Activated CD4-positive, alpha-beta T cell treated with anti-CD3 and anti-CD28 coated beads for 4 hours (primary cell): ENCODE measurements at regions not wholly inside any gene's neighbourhood (a gene's known extent, or its start where the extent isn't known, plus 50 kb on each side); places are given as distances from the start of the nearest gene placed in this dataset.
"Not testable (repeated sequence)": the region's sequence is repeated elsewhere in the genome, so short reads cannot be mapped to it uniquely, and the experiment has no call there.

Source experiments
- DNase-seq, 2 donors: peaks; one replicate each; pipeline ENCODE4 v3.0.0-alpha.2; 2020

DNA sequence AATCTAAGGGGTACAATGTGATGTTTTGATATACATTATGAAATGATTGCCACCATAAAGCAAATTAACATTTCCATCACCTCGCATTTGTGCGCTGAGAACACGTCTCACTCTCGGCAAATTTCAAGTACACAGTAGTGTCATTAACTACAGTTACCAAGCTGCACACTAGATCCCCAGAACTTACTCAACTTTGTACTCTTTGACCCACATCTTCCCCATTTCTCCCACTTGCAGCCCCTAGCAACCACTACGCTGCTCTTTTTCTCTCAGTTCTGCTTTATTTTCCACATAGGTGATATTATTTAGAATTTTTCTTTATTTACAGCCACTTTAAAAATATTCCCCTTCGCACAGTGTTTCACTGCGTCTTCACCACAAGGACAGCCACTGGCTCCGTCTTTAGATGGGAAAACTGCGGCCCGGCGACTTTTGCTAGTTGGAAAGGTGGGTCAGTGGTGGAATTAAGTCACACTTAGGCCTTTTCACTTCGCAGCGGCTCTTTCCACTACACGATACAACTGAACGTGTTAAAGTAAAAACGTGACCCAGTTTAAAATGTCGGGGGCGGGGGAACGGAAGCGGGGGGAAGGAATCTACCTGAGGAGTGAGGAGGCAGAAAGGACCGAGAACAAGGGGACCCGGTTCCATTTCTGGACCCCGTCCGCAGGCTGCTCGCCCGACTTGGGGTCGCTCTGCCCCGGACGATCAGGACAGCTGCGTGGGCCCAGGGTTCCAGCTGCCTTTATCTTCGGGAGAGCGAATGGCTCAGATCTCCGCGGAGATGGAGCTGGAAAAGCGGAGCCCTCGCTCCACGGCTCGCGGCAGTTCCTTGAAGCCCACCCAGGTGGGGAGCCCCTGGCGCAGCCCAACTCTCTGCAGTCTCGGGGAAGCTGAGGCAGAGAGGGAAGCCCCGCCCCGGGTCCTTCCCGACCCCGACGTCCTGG is 486.1 kb downstream of the UQCRFS1 start:
- no peak for DNase-seq

DNA sequence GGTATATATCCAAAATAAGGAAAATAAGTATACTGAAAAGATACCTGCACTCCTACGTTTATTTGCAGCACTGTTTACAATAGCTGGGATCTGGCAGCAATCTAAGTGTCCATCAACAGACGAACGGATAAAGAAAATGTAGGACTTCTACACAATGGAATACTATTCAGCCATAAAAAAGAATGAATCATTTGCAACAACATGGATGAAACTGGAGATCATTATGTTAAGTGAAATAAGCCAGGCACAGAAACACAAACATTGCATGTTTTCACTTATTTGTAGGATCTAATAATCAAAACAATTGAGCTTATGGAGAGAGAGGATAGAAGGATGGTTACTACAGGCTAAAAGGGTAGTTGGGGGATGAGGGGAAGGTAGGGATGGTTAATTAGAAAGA is 494.0 kb downstream of the UQCRFS1 start:
- no peak for DNase-seq

DNA sequence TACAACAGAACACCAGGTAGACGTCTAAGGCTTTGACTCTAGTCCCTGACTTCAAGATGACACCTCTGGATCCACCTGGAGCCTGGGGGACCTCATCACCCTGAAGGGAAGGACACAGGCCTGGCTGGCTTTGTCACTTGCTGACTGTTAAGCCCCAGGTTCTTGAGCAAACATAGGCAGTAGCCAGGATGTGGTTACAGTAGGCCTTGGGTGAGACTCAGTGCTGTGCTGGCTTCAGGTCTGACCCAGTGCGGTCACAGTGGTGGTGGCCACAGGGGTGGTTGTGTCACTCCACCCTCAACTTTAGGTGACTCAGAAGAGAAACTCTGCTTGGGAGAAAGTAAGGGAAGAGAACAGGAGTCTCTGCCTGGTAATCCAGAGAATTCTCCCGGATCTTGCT is 497.8 kb downstream of the UQCRFS1 start:
- no peak for DNase-seq

DNA sequence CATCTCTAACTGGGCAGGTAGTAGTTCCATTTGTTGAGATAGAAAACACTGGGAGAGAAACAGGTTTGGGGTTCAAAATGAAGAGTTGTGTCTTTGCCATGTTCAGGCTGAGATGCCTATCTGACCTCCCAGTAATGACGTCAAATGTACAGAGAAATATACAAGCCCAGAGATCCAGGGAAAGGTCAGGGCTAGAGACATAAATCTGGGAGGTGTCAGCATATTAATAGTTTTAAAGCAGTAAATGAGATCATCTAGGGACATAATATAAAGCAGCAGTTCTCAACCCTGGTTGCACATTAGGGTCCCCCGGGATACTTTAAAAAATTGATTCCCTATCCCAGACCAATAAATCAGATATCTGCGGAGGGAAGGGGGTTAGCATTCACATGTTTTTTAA is 501.5 kb downstream of the UQCRFS1 start:
- DNase-seq = no peak

DNA sequence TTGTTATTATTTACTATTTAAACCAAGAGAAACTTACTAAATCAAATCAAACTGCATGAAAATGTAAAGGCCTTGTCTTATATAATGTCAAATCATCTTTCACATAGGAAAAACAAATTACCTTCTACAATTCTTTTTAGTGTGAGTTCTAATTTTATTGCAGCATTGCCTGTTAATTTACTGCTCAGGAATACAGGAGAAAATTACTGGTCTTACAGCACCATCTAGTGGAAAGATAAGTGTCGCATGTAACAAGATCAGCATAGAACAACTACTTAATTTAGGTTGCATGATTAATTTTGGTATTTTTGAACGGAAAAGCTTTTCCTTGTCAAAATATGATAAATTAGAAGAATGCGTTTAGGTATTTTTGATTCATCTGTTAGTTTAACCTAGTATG is 502.7 kb downstream of the UQCRFS1 start:
- DNase-seq = no peak

DNA sequence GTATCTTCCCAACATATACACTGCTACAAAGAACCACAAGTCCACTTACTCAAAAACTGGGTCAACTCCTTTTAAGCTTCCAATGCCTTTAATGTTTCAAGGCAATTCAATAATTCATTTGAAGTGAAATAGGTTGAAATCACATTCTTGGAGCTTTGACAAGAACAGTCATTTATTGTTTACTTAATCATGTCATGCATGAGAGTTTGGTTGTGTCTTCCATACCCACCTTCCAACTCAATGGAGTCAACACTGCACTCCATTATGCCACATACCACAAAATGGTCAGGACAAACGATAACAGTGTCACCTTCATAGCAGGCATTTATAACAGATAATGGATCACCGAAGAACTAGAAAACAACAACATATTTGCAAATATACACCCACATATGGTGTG is 506.3 kb downstream of the UQCRFS1 start:
- no peak for DNase-seq

DNA sequence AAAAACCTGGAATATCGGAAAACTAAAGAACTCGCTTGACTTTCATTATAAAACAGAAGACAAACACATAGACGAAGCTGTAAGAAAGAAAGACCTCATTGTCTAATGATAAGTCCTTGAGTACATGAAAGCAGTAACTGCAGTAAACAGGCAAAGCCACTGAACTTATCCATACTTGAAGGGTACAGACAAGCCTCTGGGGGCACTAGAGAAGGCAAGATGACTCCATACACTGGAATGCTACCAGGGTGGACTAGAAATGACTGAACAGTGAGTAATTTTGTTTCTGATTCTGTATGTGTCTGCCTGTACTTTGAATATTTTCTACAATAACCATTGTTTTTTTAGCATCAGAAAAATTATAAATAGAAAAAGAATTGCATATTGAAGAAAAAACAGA is 507.9 kb downstream of the UQCRFS1 start:
- DNase-seq = no peak

DNA sequence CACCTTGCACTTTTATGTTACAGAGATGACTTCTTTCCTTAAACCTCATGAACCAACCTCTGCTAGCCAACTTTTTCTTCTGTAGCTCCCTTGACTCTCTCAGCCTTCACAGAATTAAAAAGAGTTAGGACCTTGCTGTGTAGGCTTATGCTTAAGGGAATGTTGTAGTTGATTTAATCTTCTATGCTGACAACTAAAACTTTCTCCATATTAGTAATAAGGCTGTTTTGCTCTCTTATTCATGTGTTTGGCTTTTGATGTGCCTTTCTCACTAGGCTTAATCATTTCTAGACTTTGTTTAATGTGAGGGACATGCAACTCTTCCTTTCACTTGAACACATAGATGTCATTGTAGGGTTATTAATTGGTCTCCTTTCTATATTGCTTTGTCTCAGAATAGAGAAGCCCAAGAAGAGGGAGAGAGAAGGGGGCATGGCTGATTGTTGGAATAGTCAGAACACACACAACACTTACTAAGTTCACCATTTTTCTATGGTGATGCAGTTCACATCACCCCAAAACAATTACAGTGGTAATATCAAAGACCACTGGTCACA is 509.5 kb downstream of the UQCRFS1 start:
- no peak for DNase-seq

DNA sequence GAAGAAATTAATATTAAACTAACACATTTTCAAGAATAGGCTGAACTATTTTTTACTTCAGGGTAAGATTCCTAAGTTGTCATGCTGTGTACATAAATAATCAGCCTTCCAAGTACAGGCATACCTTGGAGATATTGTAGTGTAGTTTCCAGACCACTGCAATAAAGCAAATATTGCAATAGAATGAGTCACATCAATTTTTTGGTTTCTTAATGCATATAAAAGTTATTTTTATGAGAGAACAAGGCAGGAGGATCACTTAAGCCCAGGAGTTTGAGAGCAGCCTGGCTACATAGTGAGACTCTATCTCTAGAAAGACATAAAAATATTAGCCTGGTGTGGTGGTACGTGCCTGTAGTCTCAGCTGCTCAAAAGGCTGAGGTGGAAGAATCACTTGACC is 511.5 kb downstream of the UQCRFS1 start:
- no peak for DNase-seq

DNA sequence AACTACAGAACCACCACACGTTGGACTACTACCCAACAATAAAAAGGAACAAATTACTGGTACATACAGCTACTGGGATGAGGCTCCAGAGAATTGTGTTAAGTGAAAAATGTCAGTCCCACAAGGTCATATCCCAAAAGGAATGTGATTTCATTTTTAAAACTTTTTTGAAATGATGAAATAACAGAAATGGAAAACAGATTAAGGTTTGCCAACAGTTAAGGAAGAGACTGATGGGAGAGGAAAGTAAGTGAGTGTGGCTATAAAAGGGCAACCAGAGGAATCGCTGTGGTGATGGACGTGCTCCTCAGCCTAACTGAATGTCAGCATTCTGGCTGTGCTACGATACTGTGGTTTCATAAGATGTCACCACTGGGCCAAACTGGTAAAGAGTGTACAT is 512.8 kb downstream of the UQCRFS1 start:
- no peak for DNase-seq

DNA sequence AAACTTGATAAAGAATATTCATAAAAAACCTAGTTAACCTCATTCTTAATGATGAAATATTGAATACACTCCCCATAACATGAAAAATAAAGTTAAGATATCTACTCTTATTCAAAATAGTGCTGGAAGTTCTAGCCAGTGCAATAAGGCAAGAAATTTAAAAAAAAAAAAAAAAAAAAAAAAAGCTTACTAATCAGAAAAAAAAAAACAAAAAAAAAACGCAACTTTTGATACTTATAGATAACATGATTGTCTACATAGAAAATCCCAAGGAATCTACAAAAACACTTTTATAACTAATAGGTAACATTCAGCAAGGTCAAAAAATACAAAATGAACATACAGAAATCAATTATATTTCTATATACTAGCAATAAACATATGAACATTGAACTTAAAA is 515.6 kb downstream of the UQCRFS1 start:
- DNase-seq = no peak

DNA sequence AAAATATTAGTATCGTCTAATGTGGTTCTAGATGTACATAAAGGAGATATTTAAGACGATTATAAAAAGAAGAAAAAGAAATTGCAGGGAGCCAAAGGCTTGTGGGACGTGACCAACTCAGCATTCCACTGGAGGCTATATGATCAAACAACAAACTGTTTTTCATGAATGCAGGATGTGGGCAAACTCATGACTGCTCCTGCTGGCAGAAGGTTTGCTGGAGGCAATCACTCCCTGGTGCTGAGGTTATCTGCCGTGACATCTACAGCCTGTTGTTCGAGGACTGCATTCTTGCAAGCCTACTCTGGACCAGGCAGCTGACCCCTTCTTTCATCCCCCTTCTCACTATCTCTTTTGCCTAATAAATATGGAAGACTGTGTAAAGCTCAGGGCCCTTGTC is 518.1 kb downstream of the UQCRFS1 start:
- no peak for DNase-seq

DNA sequence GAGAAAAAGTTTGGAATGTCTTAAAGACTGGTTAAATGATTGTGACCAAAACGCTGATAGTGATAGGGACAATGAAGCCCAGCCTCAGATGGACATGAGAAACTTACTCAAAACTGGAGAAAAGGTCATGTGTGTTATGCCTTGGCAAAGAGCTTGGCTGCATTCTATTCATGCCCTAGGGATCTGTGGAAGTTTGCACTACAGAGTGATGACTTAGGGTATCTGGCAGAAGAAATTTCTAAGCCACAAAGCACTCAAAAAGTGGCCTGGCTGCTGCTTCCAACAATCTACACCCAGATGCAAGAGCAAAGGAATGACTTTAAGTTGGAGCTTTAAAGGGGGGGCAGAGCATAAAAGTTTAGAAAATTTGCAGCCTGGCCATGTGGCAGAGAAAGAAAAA is 521.3 kb downstream of the UQCRFS1 start:
- DNase-seq = no peak

DNA sequence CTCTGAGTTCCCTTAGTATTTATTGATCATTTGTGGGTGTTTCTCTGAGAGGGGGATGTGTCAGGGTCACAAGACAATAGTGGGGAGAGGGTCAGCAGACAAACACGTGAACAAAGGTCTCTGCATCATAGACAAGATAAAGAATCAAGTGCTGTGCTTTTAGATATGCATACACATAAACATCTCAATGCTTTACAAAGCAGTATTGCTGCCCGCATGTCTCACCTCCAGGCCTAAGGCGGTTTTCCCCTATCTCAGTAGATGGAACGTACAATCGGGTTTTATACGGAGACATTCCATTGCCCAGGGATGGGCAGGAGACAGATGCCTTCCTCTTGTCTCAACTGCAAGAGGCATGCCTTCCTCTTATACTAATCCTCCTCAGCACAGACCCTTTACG is 523.5 kb downstream of the UQCRFS1 start:
- not testable (repeated sequence) for DNase-seq

DNA sequence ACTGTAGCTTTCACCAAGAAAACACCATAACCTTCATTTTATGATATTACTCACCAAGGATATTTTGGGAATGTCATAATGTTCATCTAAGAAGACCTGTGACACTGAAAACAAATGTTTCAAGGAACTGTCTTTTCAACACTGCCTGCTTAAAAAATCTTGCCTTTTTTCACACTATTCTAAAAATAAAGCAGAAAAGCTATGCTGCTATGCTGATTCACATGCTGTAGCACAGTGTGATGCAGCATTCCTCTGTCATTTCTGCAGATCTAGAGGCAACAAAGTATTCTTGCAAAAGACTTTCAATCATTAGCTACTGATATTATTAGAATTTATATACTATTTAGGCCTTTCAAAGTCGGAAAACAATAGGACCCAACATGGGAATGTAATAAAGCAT is 525.7 kb downstream of the UQCRFS1 start:
- no peak for DNase-seq

DNA sequence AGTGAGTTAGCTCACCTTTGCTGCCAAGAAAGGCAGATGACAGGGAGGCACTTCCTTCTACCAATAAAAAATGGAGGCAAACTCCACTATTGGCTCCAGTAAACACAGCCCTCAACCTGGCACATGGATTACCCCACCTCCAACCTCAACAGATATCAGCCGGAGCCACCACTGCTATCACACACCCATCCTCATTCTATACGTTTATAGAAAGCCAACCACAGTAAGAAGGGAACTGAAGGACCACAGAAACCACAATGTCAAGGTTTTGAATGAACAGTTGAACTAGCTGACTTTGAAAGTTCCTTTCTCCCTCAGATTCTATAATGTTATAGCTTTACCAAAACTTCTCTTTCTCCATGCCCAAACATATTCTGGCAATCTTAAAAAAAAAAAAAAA is 526.2 kb downstream of the UQCRFS1 start:
- no peak for DNase-seq

DNA sequence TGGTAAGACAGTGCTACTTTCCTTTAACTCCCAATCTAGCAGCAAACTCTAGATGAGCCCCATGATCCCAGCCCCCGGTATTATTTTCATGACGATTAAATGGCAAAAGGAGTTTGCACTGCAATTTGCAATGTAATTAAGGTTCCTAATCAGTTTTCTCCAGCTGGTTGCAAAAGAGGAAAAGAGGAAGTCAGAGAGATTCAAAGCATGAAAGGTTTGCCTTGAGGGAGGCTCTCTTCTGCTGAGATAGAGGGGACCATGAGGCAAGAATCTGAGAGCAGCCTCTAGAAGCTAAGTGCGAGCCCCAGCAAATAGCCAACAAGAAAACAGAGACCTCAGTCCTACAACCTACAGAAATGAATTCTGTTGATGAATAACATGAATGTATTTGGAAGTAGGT is 527.1 kb downstream of the UQCRFS1 start:
- no peak for DNase-seq

DNA sequence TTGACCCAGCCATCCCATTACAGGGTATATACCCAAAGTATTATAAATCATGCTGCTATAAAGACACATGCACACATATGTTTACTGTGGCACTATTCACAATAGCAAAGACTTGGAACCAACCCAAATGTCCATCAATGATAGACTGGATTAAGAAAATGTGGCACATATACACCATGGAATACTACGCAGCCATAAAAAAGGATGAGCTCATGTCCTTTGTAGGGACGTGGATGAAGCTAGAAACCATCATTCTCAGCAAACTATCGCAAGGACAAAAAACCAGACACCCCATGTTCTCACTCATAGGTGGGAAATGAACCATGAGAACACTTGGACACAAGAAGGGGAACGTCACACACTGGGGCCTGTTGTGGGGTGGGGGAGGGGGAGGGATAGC is 527.9 kb downstream of the UQCRFS1 start:
- not testable (repeated sequence) for DNase-seq

DNA sequence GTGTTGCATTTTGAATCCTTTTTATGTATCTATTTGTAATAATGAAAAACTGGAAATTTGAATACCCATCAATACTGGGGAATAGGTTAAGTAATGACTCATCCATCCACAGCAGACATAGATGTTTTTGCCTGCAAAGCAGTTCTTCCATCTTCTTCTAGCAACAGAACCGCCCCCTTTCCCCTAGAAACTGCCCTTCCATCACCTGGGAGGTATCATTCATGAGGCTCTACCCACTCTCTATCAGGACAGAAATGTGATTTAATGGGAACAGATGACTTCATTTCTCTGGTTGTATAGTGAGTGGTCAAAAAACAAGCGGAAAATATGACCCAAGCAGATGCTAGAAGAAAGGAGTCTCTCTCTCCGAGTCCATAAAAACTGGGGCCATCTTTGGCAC is 532.8 kb downstream of the UQCRFS1 start:
- no peak for DNase-seq

DNA sequence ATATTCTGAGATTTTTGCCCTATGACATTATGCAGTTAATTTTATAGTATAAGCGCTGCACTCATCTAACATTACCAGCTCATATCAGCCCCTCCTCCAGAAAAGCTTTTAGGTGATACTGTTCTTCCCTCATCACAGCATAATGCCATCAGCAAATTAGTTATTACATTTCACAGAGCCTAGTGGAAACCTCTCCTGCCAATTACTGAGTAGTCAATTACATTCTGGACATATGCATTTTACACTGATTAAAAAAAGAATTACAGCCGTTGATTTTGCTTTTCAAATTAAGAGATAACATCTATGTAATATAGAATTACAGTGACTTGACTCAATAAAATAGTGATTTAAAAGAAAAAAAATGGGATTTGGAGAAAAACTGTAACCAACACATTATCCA is 542.1 kb downstream of the UQCRFS1 start:
- DNase-seq = no peak

DNA sequence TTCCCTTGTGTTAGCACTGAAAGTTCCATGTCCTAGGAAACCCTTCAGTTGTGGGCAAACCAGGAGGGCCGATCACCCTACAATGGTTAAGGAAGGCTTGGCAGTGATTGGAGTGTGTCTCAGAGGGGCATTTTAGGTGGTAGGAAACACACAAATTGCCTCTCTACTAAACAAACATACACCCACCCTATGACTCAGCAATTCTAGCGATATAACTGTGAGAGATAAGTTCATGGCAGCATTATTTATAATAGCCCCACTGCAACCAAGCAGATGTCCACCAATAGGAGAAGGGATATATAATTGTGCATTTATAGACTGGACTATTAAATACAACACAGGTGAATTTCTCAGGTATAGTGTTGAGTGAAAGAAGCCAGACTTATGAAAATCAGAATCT is 543.1 kb downstream of the UQCRFS1 start:
- no peak for DNase-seq

DNA sequence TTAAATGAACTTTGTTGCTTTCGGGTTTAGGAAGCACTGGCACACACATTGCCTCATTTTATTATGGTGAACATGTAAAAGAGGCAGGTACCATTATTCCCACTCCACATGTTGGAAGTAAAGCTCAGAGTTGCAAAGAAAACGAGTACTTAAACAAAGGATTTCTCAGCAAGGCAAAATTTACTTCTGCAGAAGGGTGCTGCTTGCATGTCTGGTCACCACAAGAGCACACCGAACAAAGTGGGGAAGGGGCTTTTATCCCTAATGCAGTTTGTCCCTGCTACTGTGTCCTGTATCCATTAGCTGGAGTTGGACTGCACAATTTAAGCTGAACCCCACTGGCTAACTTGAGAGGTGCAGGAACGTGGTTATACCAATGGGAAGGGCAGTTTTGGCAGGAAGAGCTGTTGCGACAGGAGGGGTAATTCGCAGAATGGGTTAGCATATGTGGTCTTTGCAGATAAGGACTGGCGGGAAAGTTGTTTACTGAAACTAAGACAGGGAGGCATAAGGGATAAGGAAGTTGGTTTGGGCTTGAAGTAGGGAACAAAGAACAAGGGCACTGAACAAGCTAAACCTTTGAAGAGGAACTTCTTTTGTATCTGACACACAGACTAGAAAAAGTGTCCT is 545.5 kb downstream of the UQCRFS1 start:
- DNase-seq = no peak

DNA sequence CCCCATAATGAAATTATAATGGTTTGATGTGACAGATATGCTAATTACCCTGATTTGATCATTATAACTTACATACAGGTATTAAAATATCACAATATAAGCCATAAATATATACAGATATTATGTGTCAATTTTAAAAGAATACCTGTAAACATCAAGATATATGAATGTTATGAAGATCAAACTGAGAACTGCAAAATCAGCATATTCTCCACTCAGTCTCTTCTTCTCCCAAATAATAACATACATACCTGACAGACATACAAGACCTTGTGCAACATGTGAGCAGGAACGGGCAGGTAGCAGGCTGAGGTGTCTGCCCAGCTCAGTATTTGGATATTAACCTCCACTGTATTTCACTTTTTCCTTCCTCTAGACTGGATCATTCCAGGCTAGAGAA is 547.2 kb downstream of the UQCRFS1 start:
- DNase-seq = no peak

DNA sequence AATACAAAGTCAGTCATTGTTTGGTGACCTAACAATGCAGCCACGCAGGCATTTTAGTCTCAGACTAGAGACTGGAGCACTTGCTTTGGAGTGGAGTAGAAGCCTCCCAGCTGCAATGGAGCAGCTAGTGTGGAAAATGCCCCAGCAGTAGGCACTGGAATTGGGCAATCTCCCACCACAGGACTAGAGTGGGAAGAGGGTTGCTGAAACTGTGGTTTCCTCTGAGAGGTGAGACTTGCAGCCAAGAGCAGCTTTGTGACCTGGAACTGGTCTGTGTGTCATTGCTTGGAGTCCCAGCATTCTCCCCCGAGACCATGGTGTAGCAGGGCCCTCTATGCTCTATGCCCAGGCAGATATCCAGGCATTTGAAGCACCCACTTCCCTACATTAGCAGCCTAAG is 556.3 kb downstream of the UQCRFS1 start:
- no peak for DNase-seq
